PC-3 (cell line): ENCODE measurements at regions not wholly inside any gene's neighbourhood (a gene's known extent, or its start where the extent isn't known, plus 50 kb on each side); places are given as distances from the start of the nearest gene placed in this dataset.

ENCODE experiments used
- EZH2 ChIP-seq: fragments of 300-600 bp; sonication (generic); IDR thresholded peaks from one replicate; pipeline ENCODE4 v1.6.1; 2017; ENCODE audit warnings: antibody characterized with exemption, mild to moderate bottlenecking, low read length; ENCODE audit not compliant: unreplicated experiment
- EZH2phosphoT487 ChIP-seq: fragments of 300-600 bp; sonication (generic); IDR thresholded peaks from 2 replicates; pipeline ENCODE4 v1.6.1; 2018; ENCODE audit warnings: mild to moderate bottlenecking, antibody characterized with exemption, low read length, borderline replicate concordance
- TF ChIP-seq, protein P1 (sequence below): fragments of 300-600 bp; sonication (generic); conservative IDR thresholded peaks from 2 replicates; pipeline ENCODE4 v1.5.1; 2017; ENCODE audit warnings: antibody characterized with exemption, low read depth, mild to moderate bottlenecking, low read length

GRCh38 chr13:76331943-76332712 is 554.1 kb downstream of the KCTD12 start:
- TF ChIP-seq, protein P1, sequence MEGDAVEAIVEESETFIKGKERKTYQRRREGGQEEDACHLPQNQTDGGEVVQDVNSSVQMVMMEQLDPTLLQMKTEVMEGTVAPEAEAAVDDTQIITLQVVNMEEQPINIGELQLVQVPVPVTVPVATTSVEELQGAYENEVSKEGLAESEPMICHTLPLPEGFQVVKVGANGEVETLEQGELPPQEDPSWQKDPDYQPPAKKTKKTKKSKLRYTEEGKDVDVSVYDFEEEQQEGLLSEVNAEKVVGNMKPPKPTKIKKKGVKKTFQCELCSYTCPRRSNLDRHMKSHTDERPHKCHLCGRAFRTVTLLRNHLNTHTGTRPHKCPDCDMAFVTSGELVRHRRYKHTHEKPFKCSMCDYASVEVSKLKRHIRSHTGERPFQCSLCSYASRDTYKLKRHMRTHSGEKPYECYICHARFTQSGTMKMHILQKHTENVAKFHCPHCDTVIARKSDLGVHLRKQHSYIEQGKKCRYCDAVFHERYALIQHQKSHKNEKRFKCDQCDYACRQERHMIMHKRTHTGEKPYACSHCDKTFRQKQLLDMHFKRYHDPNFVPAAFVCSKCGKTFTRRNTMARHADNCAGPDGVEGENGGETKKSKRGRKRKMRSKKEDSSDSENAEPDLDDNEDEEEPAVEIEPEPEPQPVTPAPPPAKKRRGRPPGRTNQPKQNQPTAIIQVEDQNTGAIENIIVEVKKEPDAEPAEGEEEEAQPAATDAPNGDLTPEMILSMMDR: no peak
- TF ChIP-seq EZH2 (no peak), EZH2phosphoT487 (no peak)
